ENCODE measurements at regions not wholly inside any gene's neighbourhood (a gene's known extent, or its start where the extent isn't known, plus 50 kb on each side); places are given as distances from the start of the nearest gene placed in this dataset.

DNA sequence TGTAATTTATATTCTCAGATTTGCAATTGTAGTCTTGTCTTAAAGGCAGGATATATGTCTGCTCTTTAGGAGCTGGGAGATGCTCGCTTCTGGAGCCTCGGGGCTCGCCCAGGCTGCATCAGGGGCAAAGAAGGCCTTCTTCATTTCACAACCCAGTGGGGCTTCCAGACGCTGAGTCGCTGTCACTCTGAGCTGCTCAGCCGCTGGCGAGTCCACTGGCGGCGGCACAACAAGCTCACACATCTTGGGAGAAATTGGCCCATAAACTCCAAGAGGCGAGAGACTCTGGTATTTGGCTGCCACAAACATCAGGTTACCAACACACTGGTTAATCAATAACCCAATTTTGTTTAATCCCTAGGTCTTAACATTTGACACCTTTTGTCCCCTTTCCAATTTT is 216.6 kb downstream of the ATG4C start:
- TF ChIP-seq, protein P1, sequence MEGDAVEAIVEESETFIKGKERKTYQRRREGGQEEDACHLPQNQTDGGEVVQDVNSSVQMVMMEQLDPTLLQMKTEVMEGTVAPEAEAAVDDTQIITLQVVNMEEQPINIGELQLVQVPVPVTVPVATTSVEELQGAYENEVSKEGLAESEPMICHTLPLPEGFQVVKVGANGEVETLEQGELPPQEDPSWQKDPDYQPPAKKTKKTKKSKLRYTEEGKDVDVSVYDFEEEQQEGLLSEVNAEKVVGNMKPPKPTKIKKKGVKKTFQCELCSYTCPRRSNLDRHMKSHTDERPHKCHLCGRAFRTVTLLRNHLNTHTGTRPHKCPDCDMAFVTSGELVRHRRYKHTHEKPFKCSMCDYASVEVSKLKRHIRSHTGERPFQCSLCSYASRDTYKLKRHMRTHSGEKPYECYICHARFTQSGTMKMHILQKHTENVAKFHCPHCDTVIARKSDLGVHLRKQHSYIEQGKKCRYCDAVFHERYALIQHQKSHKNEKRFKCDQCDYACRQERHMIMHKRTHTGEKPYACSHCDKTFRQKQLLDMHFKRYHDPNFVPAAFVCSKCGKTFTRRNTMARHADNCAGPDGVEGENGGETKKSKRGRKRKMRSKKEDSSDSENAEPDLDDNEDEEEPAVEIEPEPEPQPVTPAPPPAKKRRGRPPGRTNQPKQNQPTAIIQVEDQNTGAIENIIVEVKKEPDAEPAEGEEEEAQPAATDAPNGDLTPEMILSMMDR (IDR thresholded peaks at IDR 0.05) = no peak
- TF ChIP-seq POLR2A (IDR thresholded peaks at IDR 0.05) = no peak

All from testis (tissue), 2 donors.